Omental fat pad (tissue), 3 donors: ENCODE measurements at regions not wholly inside any gene's neighbourhood (a gene's known extent, or its start where the extent isn't known, plus 50 kb on each side); places are given as distances from the start of the nearest gene placed in this dataset.

Experiments used
- ATAC-seq: fragments of 150-250 bp; one replicate; pipeline ENCODE4 v1.9.1; 2016; ENCODE audit warnings: mild to moderate bottlenecking, moderate library complexity; ENCODE audit not compliant: low FRiP score
- DNase-seq: peaks from one replicate; pipeline ENCODE4 v3.0.0-alpha.2; 2019; ENCODE audit warnings: low spot score
- CTCF ChIP-seq, 3 donors: fragments of 450-650 bp; IDR thresholded peaks; one replicate each; pipeline ENCODE4 v1.5.1; 2016 to 2017; ENCODE audit warnings: antibody characterized with exemption in 3 of 3, mild to moderate bottlenecking in 3 of 3, moderate library complexity in 2 of 3

DNA sequence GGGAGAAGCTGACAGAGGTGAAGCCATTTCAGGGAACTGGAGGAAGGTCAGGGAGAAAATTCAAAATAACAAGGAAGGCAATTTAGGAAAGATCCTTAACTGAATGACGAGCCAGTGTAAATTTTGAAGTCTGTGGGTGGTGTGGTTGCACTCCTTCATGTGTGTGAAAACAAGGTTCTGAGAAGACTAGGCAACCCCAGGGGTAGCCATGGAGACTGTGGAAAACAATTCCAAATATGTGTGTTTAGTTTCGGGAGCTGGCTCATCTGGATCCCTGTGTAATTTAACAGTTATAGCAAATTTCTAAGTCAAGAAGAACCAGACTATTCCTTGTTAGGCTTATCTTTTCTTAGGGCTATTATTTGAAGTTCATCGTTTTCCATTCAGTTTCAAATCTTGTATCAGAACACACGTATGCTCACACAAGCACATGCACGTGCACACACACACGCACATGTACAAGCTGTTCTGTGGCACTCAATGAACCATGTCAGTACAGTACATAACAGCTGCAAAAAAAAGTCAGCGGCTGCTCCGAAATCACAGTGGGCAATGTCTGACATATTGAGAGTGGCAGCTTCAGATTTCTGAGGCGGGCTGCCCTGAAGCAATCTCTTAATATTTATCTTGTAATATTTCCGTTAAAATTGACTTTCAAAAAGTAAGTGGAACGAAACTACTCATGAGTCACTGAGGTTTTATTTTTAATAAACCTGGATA is 411.2 kb downstream of the AEBP2 start:
- no peak for TF ChIP-seq CTCF (IDR thresholded peaks at IDR 0.05)
- DNase-seq, result no peak
- peak; percentile 64 for ATAC-seq

DNA sequence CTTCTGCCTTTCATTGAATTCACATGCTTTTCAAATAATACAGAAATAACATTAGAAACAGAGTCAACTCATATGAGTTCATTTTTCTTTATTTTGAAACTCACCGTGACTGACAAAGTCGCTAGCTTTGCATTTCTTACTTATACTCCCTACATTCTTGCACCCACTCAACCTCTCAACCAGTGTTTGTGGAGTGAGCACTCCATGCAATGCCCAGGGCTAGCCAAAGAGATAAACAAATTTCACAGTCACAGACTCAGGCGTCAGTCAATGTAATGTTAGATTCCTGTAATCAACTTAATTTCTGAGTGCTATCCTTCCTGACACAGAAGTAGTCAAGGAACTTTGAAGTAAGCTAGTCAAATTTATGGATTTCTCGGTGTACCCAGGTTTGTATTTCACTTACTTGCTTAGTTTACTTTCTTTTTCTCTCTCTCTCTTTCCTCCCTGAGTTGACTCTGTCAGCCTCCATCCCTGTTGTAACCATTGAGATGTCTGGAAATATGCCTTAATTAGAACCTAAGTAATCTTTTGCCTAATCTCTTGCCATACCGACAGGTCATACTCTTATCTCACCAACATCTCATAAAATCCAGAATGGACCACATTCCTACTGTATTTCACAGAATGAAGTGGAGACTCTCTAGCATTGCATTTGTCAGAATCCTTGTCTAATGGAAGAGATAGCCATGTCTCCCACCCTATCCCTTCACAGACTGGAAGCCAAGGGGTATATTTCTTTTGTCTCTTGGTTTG is 413.0 kb downstream of the AEBP2 start:
- DNase-seq, result no peak
- ATAC-seq, result no peak
- TF ChIP-seq CTCF (IDR thresholded peaks at IDR 0.05), result no peak

DNA sequence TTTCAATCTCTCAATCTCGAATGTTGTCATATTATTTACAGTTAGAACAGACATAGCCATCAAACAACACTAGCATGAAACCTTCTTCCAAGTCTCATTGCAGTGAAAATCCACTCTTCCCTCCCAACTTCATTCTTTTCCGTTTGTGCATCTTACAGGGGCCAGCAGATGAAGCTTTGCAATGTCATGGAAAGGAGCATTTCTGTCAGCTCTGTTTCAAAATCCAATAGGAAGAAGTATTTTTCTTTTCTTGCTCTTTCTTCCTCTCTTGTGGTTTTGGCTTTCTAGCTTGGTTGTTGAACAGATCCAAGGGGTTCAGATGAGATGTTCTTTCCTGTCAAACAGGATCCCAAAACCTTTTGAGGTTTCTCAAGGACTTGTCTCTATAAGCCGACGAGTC is 416.6 kb downstream of the AEBP2 start:
- no peak for ATAC-seq
- no peak for TF ChIP-seq CTCF (IDR thresholded peaks at IDR 0.05)
- no peak for DNase-seq

DNA sequence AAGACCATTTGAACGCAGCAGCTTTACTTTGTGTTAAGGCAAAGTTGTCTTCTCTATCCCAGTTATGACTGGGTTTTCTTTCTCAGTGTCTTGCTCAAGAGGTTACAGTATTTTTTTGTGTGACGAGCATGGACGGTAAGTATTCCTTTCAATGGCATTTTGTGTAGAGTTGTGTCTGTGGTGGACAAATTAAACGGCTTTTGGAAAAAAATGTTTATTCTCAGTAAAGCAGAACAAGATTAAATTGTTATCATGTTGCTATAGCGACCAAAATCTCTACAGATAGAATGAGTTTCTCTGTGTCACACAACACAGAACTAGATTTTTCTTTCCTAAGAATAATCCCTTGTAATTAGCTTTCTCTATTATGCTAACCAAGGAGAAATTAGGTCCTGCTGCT is 417.1 kb downstream of the AEBP2 start:
- ATAC-seq (peak; percentile 48), DNase-seq (no peak)
- TF ChIP-seq CTCF (IDR thresholded peaks at IDR 0.05), result no peak

DNA sequence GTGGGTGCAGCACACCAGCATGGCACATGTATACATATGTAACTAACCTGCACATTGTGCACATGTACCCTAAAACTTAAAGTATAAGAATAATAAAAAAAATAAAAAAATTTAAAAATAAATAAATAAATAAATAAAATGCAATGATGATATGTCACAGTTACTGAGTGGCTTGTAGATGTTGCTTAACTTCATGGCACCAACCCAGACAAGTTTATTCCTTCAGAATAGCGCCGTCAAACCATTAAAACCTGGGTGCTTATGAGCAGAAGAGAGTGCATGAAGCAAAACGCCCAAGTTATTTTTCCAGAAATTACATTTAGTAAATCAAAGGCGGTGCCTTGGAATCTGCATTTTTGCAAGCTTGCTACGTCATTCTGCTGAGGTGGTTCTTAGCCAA is 417.9 kb downstream of the AEBP2 start:
- TF ChIP-seq CTCF (IDR thresholded peaks at IDR 0.05), result no peak
- ATAC-seq, result no peak
- no peak for DNase-seq

DNA sequence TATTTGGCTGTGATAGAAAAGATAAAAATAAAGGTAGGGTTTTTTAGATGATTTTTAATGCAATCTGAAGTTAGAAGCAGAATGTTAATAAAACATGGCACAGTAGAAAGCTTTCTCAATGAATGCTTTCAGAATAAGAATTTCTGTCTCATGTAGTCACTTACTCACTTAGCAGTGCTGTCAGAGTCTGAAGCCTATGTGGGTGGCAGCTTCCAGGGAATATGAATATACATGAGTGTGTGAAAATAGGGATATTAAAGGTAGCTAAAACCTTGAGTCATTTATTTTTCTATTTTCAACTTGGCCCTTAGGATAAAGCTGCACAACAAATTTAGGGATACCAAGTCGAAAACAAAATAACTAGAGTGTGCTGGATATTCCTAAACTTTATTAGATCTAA is 427.9 kb downstream of the AEBP2 start:
- ATAC-seq (no peak), DNase-seq (no peak)
- TF ChIP-seq CTCF (IDR thresholded peaks at IDR 0.05), result no peak

GRCh38 chr12:19867970-19868369 is 428.7 kb downstream of the AEBP2 start:
- no peak for TF ChIP-seq CTCF (IDR thresholded peaks at IDR 0.05)
- DNase-seq (no peak), ATAC-seq (no peak)
